PFSK-1 (cell line): ENCODE measurements at regions not wholly inside any gene's neighbourhood (a gene's known extent, or its start where the extent isn't known, plus 50 kb on each side); places are given as distances from the start of the nearest gene placed in this dataset.

ENCODE experiments used
- FOXP2 ChIP-seq: optimal IDR thresholded peaks from 2 replicates; pipeline ENCODE3; 2011; ENCODE audit warnings: borderline replicate concordance, control low read depth, inconsistent platforms; ENCODE audit not compliant: insufficient read depth; ENCODE audit errors: extremely low read length, extremely low read depth
- POLR2AphosphoS5 ChIP-seq: IDR thresholded peaks from 2 replicates; pipeline ENCODE4 v1.6.1; 2012; ENCODE audit warnings: low read depth, mild to moderate bottlenecking, control low read depth, low read length, moderate library complexity
- REST ChIP-seq, 2 experiments: IDR thresholded peaks; 2 replicates each; pipeline versions ENCODE4 v1.6.1 to v1.8.0; 2011 to 2012; ENCODE audit warnings: low read depth in 2 of 2, low read length in 2 of 2, control low read depth in 1 of 2, inconsistent platforms in 1 of 2, mild to moderate bottlenecking in 1 of 2, moderate library complexity in 1 of 2; ENCODE audit not compliant: insufficient read depth in 1 of 2
- SIN3A ChIP-seq: IDR thresholded peaks from 2 replicates; pipeline ENCODE4 v1.6.1; 2012; ENCODE audit warnings: mild to moderate bottlenecking, low read length, moderate library complexity, borderline replicate concordance; ENCODE audit not compliant: insufficient read depth
- TAF1 ChIP-seq: IDR thresholded peaks from 2 replicates; pipeline ENCODE4 v1.6.1; 2012; ENCODE audit warnings: low read length, control low read depth, borderline replicate concordance; ENCODE audit not compliant: insufficient read depth

GRCh38 chr11:120001178-120002090 lies 136.5 kb downstream of the TRIM29 start:
- no peak for TF ChIP-seq POLR2AphosphoS5

- TF ChIP-seq SIN3A (no peak), REST (IDR thresholded peaks at IDR 0.05; ENCODE audit: insufficient read depth in 1 of 2, low read depth in 2 of 2, low read length in 2 of 2) (no peak), FOXP2 (no peak), TAF1 (no peak), POLR2AphosphoS5 (no peak)
These were observed 138.7 kb downstream of the TRIM29 start for GRCh38 chr11:119999220-119999619.

DNA sequence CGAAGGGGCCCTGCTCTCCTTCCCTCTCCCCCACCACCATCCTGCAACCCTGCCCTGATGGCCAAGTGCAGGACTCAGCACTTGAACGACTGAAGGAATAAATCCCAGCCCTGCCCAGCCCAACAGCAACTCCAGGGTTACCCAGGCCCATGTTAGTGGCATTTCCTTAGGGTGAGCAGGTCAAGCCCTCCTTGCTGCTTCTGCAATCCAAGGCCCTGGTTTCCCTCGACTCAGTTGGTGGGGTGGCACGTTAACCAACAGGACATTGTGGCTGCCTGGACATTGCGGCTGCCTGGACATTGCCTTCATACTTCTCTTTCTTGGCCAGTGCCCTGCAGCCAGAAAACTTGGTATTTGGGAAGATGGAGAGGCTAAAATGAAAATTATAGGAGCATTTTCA lies 141.4 kb downstream of the TRIM29 start:
- TF ChIP-seq POLR2AphosphoS5 (no peak), SIN3A (no peak), REST (IDR thresholded peaks at IDR 0.05; ENCODE audit: insufficient read depth in 1 of 2, low read depth in 2 of 2, low read length in 2 of 2) (no peak), TAF1 (no peak), FOXP2 (no peak)

DNA sequence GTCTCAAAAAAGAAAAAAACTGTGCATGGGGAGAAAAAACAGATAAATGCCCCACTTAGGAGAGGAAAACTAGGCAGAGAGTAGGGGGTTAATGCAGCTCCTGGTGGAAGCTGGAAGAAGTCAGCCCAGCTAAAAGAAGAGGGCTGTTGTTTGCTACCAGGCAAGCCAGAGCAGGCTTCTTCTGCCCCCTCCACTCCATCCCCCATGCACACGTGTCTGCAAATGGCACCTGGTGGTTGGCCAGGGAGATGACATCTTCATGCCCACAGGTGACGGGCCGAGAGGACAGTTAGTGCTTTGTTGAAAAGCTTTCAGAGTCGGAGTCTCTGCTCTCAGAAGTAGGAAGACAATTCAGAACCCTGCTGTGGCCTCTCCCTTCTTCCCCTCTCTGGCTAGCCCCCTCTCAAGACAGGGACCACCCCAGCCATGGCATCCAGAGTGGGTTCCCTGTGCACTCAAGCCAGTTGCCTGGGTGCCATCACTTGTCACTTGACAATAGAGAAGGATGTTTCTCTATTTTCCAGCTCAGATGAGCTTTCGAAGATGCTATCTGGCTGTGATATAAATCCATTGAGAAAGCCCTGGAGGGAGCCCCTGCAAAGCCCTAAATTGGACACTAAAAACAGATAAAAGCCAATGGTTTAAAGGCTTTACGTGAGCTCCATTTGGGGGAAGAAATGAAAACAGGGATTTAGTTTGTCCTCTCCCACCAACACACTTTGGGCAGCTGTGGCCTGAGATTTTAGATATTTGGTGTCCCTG lies 142.0 kb downstream of the TRIM29 start:
- TF ChIP-seq FOXP2 = no peak
- TF ChIP-seq REST (IDR thresholded peaks at IDR 0.05; ENCODE audit: insufficient read depth in 1 of 2, low read depth in 2 of 2, low read length in 2 of 2) = no peak
- TF ChIP-seq TAF1 = no peak
- no peak for TF ChIP-seq POLR2AphosphoS5
- TF ChIP-seq SIN3A = no peak

DNA sequence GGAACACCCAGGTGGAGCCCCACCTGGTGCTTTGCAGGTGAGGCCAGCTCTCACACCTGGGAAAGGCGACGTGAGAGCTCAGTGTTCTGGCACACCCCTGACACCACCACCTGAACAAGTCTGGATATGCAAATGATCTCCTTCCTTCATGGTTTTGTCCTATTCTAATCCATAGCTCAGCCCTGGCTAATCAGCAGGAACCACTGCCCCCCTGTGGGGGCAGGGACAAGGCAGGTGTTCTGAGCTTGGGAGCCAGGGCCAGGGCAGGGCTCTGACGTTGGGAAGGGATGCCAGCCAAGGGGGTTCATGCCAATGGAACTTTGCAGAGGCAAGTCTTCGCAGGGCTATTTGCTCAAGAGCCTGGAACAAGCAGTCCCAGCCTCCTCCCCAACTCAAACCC lies 144.2 kb downstream of the TRIM29 start:
- no peak for TF ChIP-seq POLR2AphosphoS5
- TF ChIP-seq REST (IDR thresholded peaks at IDR 0.05; ENCODE audit: insufficient read depth in 1 of 2, low read depth in 2 of 2, low read length in 2 of 2) = no peak
- TF ChIP-seq SIN3A = no peak
- no peak for TF ChIP-seq FOXP2
- no peak for TF ChIP-seq TAF1
